HepG2 (cell line): ENCODE measurements at regions not wholly inside any gene's neighbourhood (a gene's known extent, or its start where the extent isn't known, plus 50 kb on each side); places are given as distances from the start of the nearest gene placed in this dataset.

Experiments used
- CEBPB ChIP-seq: IDR thresholded peaks from 2 replicates; pipeline ENCODE4 v1.6.1; 2011; ENCODE audit warnings: low read depth, low read length, improper control_type of control experiment, borderline replicate concordance
- FOXJ3 ChIP-seq: sonication (generic); formaldehyde crosslinking; IDR thresholded peaks from 2 replicates; pipeline ENCODE4 v1.4.0; 2020; ENCODE audit warnings: missing genetic modification reagents, mild to moderate bottlenecking, borderline replicate concordance
- GTF2F1 ChIP-seq: fragments of 150-350 bp; IDR thresholded peaks from 2 replicates; pipeline ENCODE4 v1.6.1; 2014; ENCODE audit warnings: low read length
- NFATC3 ChIP-seq: sonication (generic); formaldehyde crosslinking; IDR thresholded peaks from 2 replicates; pipeline ENCODE4 v1.5.1; 2020; ENCODE audit warnings: mild to moderate bottlenecking, missing genetic modification reagents
- NFKBIZ ChIP-seq: IDR thresholded peaks from 2 replicates; pipeline ENCODE4 v1.6.1; 2018; ENCODE audit warnings: missing genetic modification reagents, missing compliant biosample characterization
- NR2F1 ChIP-seq, 2 experiments: fragments of 450-650 bp in 1 of 2; formaldehyde crosslinking in 1 of 2; IDR thresholded peaks; 2 replicates each; pipeline versions ENCODE4 v1.5.0 to v1.6.1; 2016 to 2020; ENCODE audit warnings: mild to moderate bottlenecking in 1 of 2, missing compliant biosample characterization in 1 of 2, missing genetic modification reagents in 1 of 2, moderate library complexity in 1 of 2
- TOE1 ChIP-seq: sonication (generic); formaldehyde crosslinking; IDR thresholded peaks from 2 replicates; pipeline ENCODE4 v1.4.0; 2020; ENCODE audit warnings: mild to moderate bottlenecking, missing genetic modification reagents
- U2AF2 ChIP-seq: fragments of 200-400 bp; formaldehyde crosslinking; IDR thresholded peaks from 2 replicates; pipeline ENCODE4 v1.6.1; 2017; ENCODE audit warnings: low read depth, mild to moderate bottlenecking, low read length
- ZFP62 ChIP-seq: sonication (generic); formaldehyde crosslinking; IDR thresholded peaks from 2 replicates; pipeline ENCODE4 v1.4.0; 2020; ENCODE audit warnings: missing genetic modification reagents
- ZNF607 ChIP-seq: sonication (generic); formaldehyde crosslinking; IDR thresholded peaks from 2 replicates; pipeline ENCODE4 v1.5.1; 2020; ENCODE audit warnings: missing genetic modification reagents, mild to moderate bottlenecking, borderline replicate concordance
- ZNF7 ChIP-seq: IDR thresholded peaks from 2 replicates; pipeline ENCODE4 v1.6.1; 2016; ENCODE audit warnings: missing biosample characterization, missing genetic modification reagents
- ZNF776 ChIP-seq: sonication (generic); formaldehyde crosslinking; IDR thresholded peaks from 2 replicates; pipeline ENCODE4 v1.4.0; 2020; ENCODE audit warnings: mild to moderate bottlenecking, missing genetic modification reagents
- TF ChIP-seq, protein P1 (sequence below): sonication (generic); formaldehyde crosslinking; IDR thresholded peaks from 2 replicates; pipeline ENCODE4 v1.9.0; 2022; ENCODE audit warnings: missing genetic modification reagents, mild to moderate bottlenecking, borderline replicate concordance
- TF ChIP-seq, protein P2 (sequence below): IDR thresholded peaks from 2 replicates; pipeline ENCODE4 v1.6.1; 2016; ENCODE audit warnings: low read depth, borderline replicate concordance
- TF ChIP-seq, protein P3 (sequence below): conservative IDR thresholded peaks from 2 replicates; pipeline ENCODE4 v1.6.1; 2018; ENCODE audit warnings: missing genetic modification reagents
- TF ChIP-seq, protein P4 (sequence below): sonication (generic); IDR thresholded peaks from 2 replicates; pipeline ENCODE4 v1.6.1; 2016; ENCODE audit warnings: low read depth, borderline replicate concordance
- TF ChIP-seq, protein P5 (sequence below): sonication (generic); formaldehyde crosslinking; IDR thresholded peaks from 2 replicates; pipeline ENCODE4 v1.5.0; 2020; ENCODE audit warnings: mild to moderate bottlenecking, missing genetic modification reagents, borderline replicate concordance
- TF ChIP-seq, protein P6 (sequence below): sonication (generic); formaldehyde crosslinking; conservative IDR thresholded peaks from 2 replicates; pipeline ENCODE4 v1.8.0; 2022; ENCODE audit warnings: mild to moderate bottlenecking, moderate library complexity, missing genetic modification reagents

DNA sequence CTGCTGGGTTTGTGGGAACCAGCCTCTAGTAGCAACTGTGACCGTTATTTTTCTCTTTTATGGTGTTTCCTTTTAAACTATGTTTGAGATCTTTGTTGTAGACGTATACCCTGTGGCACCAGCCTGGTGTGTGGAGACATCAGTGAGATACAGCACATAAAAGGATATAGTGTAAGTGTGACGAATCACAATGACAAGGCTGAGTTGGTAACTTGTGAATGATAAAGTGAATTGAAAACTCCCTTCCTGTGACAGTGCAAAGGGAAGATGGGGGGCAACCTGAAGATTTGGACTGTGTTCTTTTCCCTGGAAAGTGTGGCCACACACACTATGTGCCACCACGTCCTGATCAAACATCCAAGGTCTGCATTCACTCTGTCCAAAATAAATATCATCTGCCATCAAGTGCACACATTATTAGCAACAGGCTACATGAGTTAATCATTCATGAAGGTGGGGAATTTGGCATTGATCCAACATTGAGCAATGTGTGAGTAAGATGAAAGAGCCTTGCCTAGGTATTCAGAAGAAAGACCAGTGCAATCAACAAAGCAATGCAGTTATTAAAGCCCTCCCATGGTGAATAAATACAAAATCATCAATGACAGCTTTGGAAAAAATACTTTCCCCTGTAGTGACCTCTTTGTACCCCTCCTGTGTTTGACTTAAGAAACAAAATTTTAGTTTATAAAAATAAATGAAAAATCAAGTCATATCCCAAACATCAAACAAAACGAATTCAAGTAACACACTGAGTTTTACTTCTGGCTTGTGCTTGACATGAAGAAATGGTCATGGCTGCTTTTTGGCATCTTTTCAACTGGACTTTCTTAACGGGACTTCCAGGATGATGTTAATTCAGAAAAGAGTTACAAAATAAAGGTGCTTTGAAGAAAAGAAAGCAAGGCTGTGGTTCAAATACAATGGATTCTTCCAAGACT, 1280.5 kb upstream of the ZEB2 start (continued):
- TF ChIP-seq, protein P1, sequence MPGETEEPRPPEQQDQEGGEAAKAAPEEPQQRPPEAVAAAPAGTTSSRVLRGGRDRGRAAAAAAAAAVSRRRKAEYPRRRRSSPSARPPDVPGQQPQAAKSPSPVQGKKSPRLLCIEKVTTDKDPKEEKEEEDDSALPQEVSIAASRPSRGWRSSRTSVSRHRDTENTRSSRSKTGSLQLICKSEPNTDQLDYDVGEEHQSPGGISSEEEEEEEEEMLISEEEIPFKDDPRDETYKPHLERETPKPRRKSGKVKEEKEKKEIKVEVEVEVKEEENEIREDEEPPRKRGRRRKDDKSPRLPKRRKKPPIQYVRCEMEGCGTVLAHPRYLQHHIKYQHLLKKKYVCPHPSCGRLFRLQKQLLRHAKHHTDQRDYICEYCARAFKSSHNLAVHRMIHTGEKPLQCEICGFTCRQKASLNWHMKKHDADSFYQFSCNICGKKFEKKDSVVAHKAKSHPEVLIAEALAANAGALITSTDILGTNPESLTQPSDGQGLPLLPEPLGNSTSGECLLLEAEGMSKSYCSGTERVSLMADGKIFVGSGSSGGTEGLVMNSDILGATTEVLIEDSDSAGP (CRISPR knock-in tag), result peak; percentile 39; the same call in 1 of the 2 replicates
- TF ChIP-seq ZNF7 (CRISPR knock-in tag) (peak; percentile 90), NR2F1 (CRISPR knock-in tag; IDR thresholded peaks at IDR 0.05) (peak; percentile 75 to 82; a peak in 3 of 4 replicates), ZFP62 (CRISPR knock-in tag) (no peak), CEBPB (peak; percentile 99), FOXJ3 (CRISPR knock-in tag) (peak; percentile 100), GTF2F1 (no peak; the same call in 1 of the 2 replicates), ZNF607 (CRISPR knock-in tag) (no peak), NFKBIZ (CRISPR knock-in tag) (peak; percentile 90), U2AF2 (no peak), TOE1 (CRISPR knock-in tag) (peak; percentile 67; the same call in 1 of the 2 replicates), ZNF776 (CRISPR knock-in tag) (no peak), NFATC3 (CRISPR knock-in tag) (no peak)
- TF ChIP-seq, protein P2, sequence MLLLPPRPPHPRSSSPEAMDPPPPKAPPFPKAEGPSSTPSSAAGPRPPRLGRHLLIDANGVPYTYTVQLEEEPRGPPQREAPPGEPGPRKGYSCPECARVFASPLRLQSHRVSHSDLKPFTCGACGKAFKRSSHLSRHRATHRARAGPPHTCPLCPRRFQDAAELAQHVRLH (CRISPR knock-in tag), result peak; percentile 63; the same call in 1 of the 2 replicates
- TF ChIP-seq, protein P3, sequence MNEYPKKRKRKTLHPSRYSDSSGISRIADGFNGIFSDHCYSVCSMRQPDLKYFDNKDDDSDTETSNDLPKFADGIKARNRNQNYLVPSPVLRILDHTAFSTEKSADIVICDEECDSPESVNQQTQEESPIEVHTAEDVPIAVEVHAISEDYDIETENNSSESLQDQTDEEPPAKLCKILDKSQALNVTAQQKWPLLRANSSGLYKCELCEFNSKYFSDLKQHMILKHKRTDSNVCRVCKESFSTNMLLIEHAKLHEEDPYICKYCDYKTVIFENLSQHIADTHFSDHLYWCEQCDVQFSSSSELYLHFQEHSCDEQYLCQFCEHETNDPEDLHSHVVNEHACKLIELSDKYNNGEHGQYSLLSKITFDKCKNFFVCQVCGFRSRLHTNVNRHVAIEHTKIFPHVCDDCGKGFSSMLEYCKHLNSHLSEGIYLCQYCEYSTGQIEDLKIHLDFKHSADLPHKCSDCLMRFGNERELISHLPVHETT (CRISPR knock-in tag), result peak; percentile 63; the same call in 1 of the 2 replicates
- TF ChIP-seq, protein P4, sequence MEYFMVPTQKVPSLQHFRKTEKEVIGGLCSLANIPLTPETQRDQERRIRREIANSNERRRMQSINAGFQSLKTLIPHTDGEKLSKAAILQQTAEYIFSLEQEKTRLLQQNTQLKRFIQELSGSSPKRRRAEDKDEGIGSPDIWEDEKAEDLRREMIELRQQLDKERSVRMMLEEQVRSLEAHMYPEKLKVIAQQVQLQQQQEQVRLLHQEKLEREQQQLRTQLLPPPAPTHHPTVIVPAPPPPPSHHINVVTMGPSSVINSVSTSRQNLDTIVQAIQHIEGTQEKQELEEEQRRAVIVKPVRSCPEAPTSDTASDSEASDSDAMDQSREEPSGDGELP, result peak; percentile 49; the same call in 1 of the 2 replicates
- TF ChIP-seq, protein P5, sequence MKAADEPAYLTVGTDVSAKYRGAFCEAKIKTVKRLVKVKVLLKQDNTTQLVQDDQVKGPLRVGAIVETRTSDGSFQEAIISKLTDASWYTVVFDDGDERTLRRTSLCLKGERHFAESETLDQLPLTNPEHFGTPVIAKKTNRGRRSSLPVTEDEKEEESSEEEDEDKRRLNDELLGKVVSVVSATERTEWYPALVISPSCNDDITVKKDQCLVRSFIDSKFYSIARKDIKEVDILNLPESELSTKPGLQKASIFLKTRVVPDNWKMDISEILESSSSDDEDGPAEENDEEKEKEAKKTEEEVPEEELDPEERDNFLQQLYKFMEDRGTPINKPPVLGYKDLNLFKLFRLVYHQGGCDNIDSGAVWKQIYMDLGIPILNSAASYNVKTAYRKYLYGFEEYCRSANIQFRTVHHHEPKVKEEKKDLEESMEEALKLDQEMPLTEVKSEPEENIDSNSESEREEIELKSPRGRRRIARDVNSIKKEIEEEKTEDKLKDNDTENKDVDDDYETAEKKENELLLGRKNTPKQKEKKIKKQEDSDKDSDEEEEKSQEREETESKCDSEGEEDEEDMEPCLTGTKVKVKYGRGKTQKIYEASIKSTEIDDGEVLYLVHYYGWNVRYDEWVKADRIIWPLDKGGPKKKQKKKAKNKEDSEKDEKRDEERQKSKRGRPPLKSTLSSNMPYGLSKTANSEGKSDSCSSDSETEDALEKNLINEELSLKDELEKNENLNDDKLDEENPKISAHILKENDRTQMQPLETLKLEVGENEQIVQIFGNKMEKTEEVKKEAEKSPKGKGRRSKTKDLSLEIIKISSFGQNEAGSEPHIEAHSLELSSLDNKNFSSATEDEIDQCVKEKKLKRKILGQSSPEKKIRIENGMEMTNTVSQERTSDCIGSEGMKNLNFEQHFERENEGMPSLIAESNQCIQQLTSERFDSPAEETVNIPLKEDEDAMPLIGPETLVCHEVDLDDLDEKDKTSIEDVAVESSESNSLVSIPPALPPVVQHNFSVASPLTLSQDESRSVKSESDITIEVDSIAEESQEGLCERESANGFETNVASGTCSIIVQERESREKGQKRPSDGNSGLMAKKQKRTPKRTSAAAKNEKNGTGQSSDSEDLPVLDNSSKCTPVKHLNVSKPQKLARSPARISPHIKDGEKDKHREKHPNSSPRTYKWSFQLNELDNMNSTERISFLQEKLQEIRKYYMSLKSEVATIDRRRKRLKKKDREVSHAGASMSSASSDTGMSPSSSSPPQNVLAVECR, result peak; percentile 37; the same call in 1 of the 2 replicates
- TF ChIP-seq, protein P6, sequence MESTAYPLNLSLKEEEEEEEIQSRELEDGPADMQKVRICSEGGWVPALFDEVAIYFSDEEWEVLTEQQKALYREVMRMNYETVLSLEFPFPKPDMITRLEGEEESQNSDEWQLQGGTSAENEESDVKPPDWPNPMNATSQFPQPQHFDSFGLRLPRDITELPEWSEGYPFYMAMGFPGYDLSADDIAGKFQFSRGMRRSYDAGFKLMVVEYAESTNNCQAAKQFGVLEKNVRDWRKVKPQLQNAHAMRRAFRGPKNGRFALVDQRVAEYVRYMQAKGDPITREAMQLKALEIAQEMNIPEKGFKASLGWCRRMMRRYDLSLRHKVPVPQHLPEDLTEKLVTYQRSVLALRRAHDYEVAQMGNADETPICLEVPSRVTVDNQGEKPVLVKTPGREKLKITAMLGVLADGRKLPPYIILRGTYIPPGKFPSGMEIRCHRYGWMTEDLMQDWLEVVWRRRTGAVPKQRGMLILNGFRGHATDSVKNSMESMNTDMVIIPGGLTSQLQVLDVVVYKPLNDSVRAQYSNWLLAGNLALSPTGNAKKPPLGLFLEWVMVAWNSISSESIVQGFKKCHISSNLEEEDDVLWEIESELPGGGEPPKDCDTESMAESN (CRISPR knock-in tag), result peak; percentile 96
